Bronchial epithelial cell (primary cell): ENCODE measurements at regions not wholly inside any gene's neighbourhood (a gene's known extent, or its start where the extent isn't known, plus 50 kb on each side); places are given as distances from the start of the nearest gene placed in this dataset.
A peak's percentile ranks its signal among the peaks of the same experiment; 100 is the strongest.

Experiments
- DNase-seq: peaks from one replicate; pipeline ENCODE4 v3.0.0-alpha.2; 2010; ENCODE audit warnings: low read depth
- FAIRE-seq: peaks from 2 replicates; lab custom pipeline; 2011; peaks lifted over from hg19 to GRCh38; lab: Jason Lieb, UNC
- H3K27me3 ChIP-seq: 2 replicates; pipeline ENCODE4 v1.5.1; 2011; ENCODE audit warnings: low read length; ENCODE audit not compliant: control insufficient read depth, insufficient read depth
- H3K36me3 ChIP-seq: 2 replicates; pipeline ENCODE4 v1.5.1; 2011; ENCODE audit warnings: low read length; ENCODE audit not compliant: control insufficient read depth, insufficient read depth
- H3K4me3 ChIP-seq: 2 replicates; pipeline ENCODE4 v1.5.1; 2011; ENCODE audit warnings: mild to moderate bottlenecking, low read depth, low read length, control low read depth
- CTCF ChIP-seq: IDR thresholded peaks from 2 replicates; pipeline ENCODE4 v1.5.1; 2011; ENCODE audit warnings: mild to moderate bottlenecking, moderate library complexity, low read length, control low read depth, inconsistent platforms; ENCODE audit not compliant: insufficient read depth, severe bottlenecking

GRCh38 chr4:23455456-23456158, 434.2 kb downstream of the PPARGC1A start:
- no peaks in the 10 kb centered on the region for H3K27me3 ChIP-seq
- H3K4me3 ChIP-seq, result no peak overlapping the region
- peak; percentile 10 for TF ChIP-seq CTCF
- FAIRE-seq (no peak), DNase-seq (peak; percentile 8)
- no peaks in the 10 kb centered on the region for H3K36me3 ChIP-seq

GRCh38 chr4:23441530-23442069, 448.2 kb downstream of the PPARGC1A start:
- DNase-seq (peak; percentile 15), FAIRE-seq (no peak)
- no peaks in the 10 kb centered on the region for H3K36me3 ChIP-seq
- no peak overlapping the region for H3K4me3 ChIP-seq
- no peak for TF ChIP-seq CTCF
- H3K27me3 ChIP-seq, result no peaks in the 10 kb centered on the region

- Histone ChIP-seq H3K4me3 (no peak overlapping the region), H3K36me3 (no peaks in the 10 kb centered on the region), H3K27me3 (no peaks in the 10 kb centered on the region)
- peak; percentile 28 for FAIRE-seq
- no peak for TF ChIP-seq CTCF
- peak; percentile 28 for DNase-seq
Measured at GRCh38 chr4:23438764-23439163, 451.1 kb downstream of the PPARGC1A start.

GRCh38 chr4:23429497-23429896, 460.4 kb downstream of the PPARGC1A start:
- Histone ChIP-seq H3K4me3 (no peak overlapping the region), H3K27me3 (no peaks in the 10 kb centered on the region), H3K36me3 (no peaks in the 10 kb centered on the region)
- no peak for TF ChIP-seq CTCF
- FAIRE-seq (no peak), DNase-seq (no peak)

- Histone ChIP-seq H3K4me3 (no peak overlapping the region), H3K27me3 (no peaks in the 10 kb centered on the region), H3K36me3 (no peaks in the 10 kb centered on the region)
- DNase-seq (no peak), FAIRE-seq (no peak)
- TF ChIP-seq CTCF, result no peak
Measured at GRCh38 chr4:23425570-23425969, 464.3 kb downstream of the PPARGC1A start.

GRCh38 chr4:23423540-23423939, 466.3 kb downstream of the PPARGC1A start:
- no peaks in the 10 kb centered on the region for H3K36me3 ChIP-seq
- no peak overlapping the region for H3K4me3 ChIP-seq
- DNase-seq (no peak), FAIRE-seq (no peak)
- no peak for TF ChIP-seq CTCF
- H3K27me3 ChIP-seq, result no peaks in the 10 kb centered on the region
